Activated CD4-positive, alpha-beta T cell treated with anti-CD3 and anti-CD28 coated beads, Interleukin-2, Interleukin-4, amounts not matched to agents 100 ng/mL and 50 ng/mL, durations not matched to agents 16 hours and 8 hours (primary cell): ENCODE measurements at regions not wholly inside any gene's neighbourhood (a gene's known extent, or its start where the extent isn't known, plus 50 kb on each side); places are given as distances from the start of the nearest gene placed in this dataset.

Source experiments
- DNase-seq: peaks from one replicate; pipeline ENCODE4 v3.0.0-alpha.2; 2020; ENCODE audit warnings: low spot score

DNA sequence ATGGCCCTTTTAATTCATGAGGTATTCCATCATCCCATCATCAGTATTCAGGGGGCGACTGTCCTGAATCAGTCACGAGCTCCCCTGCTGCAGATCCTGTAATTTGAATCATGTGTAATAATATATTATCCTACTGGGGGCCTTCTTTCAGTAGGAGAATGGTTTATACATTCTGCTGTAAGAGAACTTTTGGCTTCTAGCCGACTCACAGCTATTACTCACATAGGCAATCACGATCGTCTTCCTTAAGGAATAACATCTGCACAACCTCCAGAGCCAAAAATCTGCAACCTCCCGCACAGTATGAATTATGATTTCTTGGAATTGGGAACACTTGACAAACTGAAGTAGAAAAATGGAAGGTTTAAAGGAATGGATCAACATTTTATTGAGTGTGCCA is 343.0 kb downstream of the USP25 start:
- no peak for DNase-seq

DNA sequence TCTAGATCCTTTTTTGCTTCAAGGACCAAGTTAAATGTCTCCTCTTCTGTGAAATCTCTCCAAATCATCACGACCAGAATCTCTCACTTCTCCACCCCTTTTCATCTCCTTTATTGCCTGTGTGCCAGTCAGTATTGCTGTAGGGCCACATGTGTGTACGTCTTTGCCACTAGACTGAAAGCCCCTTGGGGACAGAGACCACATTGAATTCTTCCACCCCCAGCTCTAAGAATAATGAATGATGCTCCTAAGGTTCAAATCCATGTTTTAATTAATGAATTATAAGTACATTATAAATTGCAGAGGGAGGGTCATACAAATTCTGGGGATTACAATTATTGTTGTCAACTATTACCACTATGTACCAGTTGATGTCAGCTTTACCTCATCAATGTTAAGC is 343.8 kb downstream of the USP25 start:
- DNase-seq, result no peak

DNA sequence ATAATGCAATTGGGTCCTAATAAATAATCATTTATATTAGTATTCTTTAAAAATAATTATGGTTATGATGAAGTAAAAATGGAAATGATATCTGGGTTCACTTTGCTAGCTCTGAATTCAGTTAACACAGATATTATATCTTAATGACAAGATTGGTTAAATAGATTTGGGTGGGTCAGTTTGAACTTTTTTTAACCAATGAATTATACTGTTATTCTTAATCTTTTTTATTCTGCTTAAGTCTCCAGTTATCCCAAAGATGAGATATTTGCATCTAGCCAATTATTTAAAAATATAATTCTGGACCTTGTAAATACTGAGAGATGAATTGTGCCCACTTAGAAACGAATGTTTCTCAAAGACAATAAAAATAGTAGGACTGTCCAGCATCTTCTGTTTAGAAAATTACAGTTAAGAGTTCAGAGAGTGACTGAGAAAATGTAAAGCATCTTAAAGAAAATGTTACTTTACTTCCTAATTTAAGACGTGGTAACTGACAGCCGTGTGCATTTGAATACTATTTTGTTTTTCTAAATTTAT is 345.2 kb downstream of the USP25 start:
- no peak for DNase-seq

DNA sequence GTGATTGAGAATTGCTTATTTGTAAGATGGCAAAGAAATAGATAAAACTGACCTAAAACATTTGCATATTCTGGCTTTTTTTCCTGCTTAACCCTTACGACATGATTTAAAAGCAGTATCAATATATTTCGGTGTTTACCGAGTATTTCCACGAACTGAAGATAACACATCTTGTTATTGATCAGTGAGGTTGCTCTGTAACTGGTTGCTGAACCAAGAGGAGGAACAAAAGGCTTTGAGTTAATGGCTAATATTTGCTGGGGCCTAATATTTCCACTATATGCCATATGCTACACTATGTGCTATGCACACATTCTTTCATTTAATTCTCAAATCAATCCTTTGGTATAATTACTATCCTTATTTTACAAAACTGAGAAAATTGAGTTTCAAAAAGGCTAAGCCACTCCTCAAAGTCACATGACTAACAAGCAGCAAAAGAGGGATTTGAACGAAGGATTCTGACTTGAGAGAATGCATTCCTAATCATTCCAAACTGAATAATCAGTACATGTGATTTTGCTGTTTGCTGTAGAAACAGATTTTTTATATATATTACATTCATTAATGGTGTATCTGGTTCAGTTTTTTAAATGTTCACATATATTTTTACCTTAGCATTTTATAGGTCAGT is 346.0 kb downstream of the USP25 start:
- no peak for DNase-seq

DNA sequence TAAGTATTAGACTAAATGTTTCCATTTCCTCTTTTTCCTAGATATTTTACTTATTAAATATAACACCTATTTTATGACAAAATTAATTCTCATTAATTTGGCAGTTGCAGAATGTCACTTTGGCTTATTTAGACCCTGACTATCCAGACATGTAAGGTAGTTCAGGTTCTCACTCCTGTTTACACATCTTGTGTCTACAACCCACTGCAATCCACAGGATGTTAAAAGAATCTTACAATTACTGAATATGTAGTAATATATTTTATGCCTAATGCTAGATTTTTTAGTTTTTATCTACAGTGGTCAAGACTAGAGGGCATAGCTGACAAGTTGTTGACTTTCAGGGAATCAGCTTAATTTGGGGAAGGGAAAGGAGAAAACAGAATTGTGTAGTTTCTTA is 346.7 kb downstream of the USP25 start:
- no peak for DNase-seq

DNA sequence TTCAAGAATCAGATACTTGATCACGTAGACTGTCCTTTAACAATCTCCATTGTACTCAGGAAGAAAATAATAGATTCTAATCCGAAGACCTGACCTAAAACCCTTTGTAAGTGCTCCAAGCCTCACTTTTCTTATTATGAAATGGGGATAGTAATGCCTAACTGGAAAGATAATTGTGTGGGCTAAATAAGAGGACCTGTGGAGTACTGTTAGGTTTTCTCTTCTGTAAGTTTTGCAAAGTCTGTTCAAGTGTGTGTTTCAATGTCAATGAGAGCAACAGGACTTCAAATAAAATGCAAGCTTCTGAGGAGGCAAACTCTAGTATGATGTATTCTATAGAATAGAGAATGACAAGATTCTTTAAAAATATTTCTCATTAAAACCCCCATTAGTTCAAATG is 348.6 kb downstream of the USP25 start:
- DNase-seq, result no peak

DNA sequence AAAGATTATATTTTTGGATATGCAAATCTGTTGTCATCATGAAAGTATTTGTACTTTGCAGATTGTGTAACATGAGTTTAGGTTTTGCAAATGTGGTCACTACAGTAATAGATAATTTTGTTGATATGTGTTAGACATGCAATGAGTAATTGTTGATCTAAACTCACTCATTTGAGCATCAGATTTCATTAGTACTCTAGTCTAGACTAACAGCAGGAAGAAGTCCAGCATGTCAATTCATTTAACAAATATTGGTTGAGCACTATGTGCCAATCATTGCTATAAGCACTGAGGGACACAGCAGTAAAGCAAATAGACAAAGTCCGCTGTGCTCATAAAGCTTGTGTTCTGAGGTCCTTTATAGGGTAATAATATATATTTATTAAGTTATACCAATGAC is 350.0 kb downstream of the USP25 start:
- no peak for DNase-seq

DNA sequence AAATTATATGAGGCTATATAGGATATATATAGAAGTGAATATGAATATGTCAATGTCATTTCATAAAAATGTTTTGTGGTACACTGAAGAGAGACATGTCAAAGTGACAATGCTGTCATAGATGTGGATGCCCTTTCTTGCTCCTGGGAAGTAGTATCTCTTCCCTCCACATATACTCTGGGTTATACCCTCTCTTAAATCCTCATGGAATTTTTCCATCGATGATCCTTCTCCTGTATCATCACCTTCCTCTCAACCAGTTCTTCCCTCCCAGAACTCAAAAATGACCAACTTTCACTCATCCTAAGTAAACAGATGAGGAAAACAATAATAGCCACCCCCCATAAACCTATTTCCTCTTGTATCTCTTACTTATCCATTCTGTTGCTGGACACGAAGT is 351.5 kb downstream of the USP25 start:
- DNase-seq, result no peak

DNA sequence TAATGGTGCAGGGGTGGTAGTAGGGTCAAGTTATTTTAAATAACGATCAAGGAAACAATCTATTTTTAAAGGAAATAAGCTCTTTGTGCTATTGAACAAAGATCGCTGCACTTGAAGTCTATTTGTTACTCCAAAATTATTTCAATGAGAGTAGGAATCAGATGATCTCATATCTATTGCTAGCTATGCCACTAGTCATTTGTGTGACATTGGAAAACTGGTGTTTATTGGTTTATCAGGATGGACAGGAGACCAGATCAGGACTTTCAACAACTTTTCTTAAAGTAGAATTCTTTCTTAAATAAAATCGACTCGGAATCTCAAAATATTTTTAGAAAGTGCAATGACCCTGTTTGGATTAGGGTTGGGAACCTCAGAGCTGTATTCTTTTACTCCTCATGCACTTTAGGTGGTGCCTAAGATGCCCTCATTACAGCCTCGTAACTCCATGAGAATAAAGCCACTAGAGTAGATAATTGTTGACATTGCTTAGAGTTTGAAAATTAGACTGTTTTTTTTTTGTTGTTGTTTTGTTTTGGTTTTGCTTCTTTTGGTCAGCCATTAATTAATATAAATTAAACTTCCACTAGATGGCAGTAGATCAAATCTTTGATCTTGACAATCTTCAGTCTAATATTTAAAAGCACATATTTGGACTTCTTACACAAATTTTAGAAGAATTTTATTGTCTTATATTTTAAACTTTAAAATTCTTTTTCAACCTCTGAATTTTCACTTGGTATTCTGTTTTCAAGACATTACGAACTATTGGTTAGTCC is 352.4 kb downstream of the USP25 start:
- peak; percentile 4 for DNase-seq

DNA sequence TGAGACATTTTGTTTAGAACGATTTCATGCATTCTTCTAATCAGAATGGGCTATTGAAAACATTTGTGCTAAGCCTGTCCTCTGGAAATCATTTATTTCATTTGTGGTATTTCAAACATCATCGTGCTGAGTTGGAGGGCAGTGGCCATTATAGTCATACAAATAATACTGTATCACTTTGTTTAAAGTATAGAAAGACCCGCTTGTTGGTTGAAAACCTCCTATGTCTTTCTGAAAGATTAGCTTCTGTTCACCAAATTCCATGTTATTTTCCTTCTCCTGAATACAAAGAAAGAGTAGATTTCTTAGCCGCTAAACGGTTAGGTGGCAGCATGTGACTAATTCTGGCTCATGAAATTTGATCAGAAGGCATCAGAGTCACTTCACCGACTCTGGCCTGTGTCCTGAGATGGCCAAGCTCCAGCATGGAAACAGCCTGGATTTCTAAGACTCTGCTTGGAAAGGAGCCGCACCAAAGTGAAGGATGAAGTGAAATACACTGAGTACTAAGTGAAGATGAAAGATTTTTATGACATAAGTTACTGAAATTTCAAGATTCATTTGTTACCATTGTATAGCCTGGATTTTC is 355.1 kb downstream of the USP25 start:
- no peak for DNase-seq

DNA sequence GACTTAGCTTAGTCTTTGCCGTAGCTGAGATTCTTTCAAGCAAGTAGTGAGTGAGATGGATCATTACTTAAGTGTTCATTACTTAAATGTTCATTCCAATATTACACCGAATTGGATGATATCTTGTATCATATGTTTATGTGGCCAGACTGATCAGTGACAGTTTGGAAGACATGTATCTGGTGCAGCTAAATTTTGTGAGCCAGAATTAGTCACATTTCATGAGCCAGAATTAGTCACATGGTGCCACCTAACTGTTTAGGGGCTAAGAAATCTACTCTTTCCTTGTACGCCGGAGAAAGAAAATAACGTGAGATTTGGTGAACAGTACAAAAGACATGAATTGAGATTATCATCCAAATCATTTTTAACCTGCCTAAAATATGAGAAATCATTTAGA is 355.6 kb downstream of the USP25 start:
- no peak for DNase-seq

DNA sequence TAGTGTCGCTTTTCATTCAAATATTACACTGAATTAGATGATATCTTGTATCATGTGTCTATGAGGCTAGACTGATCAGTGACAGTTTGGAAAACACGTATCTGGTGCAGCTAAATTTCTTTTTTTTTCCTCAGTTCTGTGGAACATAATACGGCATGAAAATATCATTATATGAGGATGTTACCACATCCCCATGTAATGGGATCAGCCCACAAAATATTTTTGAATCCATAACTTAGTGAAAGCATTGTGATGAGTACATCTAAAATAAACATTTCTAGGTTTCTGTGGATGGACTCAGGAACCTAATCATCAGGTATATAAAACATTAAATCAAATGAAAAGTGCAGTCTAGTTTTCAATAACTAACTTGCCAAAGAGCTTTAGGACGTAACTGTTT is 356.3 kb downstream of the USP25 start:
- no peak for DNase-seq

DNA sequence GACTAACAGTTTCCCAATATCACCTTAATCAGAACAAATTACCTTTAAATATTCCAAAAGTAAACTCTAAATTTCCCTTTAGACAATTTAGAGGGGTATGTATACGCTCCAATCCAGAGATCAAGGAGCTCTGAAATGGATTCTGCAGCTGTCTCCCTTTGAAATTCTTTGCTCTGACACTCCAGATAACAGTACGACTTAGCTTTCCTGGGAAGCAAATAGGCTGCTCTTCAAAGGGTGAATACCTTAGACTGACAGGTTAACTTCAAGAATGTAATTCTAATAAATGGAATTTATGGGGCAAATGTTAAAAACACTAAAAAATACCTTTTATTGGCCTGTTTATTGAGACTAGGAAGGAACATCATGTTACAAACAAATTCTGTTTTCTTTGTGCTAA is 357.2 kb downstream of the USP25 start:
- DNase-seq, result no peak

DNA sequence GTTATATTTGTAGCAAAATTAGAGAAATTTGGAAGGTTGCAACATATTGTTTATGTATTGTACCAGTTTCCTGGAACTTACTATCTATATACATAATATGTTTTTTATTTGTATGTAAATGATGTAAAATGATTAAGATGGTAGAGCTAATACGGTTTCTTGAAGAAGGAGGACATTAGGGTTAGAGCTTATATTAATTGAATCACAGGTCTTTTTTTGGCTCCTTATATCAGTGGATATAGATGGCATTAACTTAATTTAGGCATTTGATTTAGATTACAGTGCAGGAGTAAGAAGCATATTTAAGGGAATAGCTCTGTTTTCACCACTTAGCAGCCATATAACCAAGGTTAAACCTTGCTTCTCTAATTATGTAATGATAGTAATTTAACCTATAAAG is 357.7 kb downstream of the USP25 start:
- DNase-seq, result no peak

DNA sequence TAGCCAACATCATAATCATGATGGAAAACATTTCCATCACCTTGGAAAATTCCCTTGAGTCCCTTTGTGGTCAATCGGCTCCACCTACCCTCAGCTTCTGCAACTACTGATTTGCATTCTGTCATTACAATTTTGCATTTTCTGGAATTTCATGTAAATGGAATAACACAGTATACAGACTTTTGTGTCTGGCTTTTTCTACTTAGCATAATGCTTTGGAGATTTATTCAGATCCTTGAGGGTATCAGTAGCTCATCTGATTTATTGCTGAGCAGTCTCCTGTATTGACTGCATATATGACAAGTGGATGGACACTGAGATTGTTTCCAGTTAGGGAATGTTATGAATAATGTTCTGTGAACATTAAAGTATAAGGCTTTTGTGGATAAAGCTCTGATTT is 358.3 kb downstream of the USP25 start:
- no peak for DNase-seq

DNA sequence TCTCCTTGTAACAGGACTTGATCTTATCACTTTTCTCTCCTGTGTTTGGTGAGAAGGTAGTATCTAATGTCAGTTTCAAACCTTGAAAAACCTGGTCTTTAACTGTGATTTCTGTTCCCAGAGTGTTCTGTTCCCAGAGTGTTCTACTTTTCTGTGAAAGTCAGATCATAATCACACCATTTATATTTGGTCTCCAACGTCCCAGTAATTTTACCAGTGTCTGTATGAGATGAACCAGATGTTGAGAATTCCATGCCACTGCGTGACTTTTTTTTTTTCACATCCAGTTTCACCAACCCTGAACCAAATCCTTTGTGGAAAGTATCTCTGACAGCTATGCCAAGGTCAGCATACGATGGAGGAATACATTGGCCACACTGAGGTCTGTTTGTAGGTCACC is 365.2 kb downstream of the USP25 start:
- DNase-seq, result no peak

DNA sequence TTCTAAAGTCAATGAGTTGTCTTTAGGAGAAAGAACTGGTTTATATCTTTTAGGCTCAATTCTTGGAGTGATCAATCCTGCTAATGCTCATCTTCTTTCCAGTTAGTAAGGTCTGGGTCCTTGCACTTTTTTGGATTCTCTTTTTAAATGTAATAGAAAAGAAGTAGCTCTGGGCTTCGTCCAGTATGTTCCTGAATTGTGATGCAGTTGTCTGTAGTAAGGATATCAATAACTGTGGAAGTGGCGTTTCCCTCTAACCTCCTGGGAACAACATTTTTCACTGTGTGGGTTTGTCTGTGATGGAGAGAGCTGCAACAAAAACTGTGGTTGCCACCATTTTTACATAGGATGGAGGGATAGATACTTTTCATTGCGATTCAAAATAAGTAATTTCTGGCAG is 367.2 kb downstream of the USP25 start:
- DNase-seq, result no peak

DNA sequence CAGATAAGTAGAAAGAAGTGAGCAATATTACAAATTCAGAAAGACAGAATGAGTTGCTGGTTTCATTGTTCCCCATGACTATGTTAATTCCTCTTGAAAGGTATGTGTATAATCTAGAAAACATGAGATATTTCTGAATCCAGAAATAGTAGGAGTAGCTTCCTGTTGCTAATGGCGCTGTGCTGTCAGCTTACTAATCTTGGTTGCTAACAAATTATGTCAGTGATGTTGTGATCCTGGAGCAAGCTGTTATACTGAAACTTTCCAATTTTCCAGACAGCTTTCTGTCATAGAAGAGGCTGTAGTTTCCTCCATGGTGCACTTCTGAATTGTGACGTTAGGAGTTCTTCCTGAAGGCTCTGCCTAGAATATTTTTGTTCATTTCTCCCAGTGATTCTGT is 372.3 kb downstream of the USP25 start:
- no peak for DNase-seq

DNA sequence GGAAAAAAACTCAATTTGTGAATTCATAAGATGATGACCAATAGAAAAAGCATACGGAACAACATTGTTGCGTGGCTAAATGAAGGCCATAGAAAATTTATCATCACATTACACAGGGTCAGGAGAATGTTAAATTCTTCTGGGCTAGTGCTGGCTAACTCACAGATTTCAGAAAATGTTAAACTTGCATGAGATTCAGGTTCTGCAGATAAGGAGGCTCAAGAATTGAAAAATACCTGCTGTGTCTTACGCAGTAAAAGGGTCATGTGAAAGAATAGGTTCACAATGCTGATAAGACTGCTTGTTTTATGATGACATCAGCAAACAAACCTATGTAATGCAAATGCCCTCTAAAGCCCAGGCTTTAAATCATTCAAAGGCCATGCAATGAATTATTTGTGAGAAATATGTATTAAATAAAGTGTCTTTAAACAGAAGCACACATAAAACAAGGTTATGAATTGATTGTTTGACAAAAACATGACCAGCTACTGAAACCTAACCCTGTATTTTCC is 378.8 kb downstream of the USP25 start:
- no peak for DNase-seq

DNA sequence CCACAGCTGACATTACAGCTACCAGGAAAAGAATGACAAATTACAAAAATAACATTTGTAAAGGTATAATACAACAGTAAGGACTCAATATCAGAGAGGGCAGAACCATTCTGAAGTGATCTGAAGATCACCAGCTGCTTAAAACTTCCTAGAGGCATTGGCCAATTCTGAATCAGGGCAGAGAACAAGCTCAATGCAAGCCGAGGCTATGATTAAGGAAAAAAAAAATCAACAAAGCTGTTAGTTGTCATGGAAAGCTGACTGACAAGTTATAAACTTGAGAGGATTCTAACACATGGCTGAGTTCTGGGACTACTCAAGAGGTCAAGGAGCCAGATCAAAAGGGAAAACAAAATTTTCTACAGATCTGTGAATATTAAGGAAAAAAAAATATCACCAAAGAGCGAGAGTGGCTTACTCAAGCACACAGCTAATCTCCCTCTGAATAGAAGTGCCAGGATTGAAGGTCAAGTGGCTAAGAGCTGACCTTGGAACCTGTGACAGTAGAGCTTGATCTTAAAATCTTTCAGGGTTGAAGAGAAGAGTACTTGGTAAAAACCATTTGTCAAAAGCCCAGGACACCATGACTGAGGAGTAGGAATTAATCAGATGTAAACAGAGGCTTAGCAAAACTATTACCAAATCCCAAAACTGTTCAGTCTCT is 383.4 kb downstream of the USP25 start:
- no peak for DNase-seq

DNA sequence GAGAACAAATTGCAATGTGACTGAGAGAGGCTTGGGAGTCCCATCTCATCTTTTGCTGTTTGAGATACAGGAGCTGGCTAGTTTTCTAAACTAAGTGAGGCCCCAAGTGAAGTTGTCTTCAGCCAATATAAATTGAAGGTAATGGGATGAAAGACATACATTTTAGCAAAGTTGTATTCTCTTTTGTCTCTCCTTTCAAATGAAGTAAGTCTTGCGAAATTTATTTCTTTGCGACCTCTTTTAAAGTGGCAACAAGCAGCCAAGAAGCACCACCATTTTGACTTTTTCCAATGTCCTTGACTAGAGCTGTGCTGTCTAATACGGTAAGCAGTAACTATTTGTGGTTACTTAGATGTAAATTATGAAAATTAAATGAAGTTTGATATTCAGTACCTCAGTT is 385.7 kb downstream of the USP25 start:
- DNase-seq, result no peak

DNA sequence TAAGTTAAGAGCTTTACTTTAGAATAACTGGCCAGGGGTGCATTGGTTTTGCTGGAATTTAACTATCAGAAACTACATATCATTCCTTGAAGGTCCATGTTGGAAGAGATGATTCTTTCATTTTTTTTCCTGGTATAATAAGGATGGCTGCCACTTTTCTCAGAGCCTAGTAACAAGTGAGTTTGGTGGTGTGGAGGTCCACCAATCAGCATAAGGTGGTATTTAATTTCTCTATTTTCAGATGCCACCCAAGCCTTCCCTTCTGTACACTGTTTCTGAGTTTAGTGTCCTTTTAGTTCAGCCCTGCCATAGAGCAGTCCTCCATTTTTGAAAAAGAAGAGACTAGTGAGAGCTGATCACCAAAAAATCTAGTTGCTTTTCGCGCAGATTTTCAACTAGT is 386.3 kb downstream of the USP25 start:
- DNase-seq, result no peak

DNA sequence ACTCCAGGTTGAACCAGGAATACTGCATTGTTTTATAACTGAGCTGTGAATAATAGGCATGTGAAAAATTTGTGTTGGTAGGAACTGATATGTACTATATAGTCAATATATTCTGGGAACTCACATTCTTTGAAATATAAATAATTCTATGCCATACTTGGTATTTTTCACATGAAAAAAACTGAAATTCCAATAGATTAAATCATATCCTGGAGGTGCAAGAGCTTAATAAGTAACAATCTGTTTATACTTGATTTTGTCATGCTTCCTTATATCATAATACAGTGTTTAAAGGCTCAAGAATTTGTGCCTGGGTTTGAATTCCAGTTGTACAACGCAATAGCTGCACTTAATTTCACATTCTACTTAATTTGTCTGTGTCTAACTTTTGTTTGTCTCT is 387.0 kb downstream of the USP25 start:
- no peak for DNase-seq
